ENCODE measurements at regions not wholly inside any gene's neighbourhood (a gene's known extent, or its start where the extent isn't known, plus 50 kb on each side); places are given as distances from the start of the nearest gene placed in this dataset.
A peak's percentile ranks its signal among the peaks of the same experiment; 100 is the strongest.

GRCh38 chr5:52656569-52657246 lies 131.0 kb upstream of the ITGA1 start:
- Histone ChIP-seq H3F3A (ENCODE audit: insufficient read depth, low read length) (no peaks in the 10 kb centered on the region), H2AFZ (ENCODE audit: low read length) (no peak overlapping the region), H3K79me2 (ENCODE audit: low read length) (no peaks in the 10 kb centered on the region), H3K27me3 (replicated peaks; ENCODE audit: insufficient read depth, low read length) (no peaks in the 10 kb centered on the region), H4K20me1 (ENCODE audit: insufficient read depth, low read length) (no peaks in the 10 kb centered on the region), H3K9me3 (replicated peaks; ENCODE audit: insufficient read depth, low read length) (no peaks in the 10 kb centered on the region), H3K9me2 (replicated peaks; ENCODE audit: insufficient read depth, low read length) (no peaks in the 10 kb centered on the region), H3K4me2 (ENCODE audit: low read depth, low read length) (no peak overlapping the region), H3K9ac (ENCODE audit: low read length) (no peak overlapping the region), H3K36me3 (replicated peaks; ENCODE audit: insufficient read depth, low read length) (no peaks in the 10 kb centered on the region), H3K4me3 (ENCODE audit: low read length) (no peak overlapping the region), H3K4me1 (ENCODE audit: low read length) (no peaks in the 10 kb centered on the region), H3K27ac (ENCODE audit: low read length) (no peak overlapping the region)
- DNase-seq: no peak
- TF ChIP-seq CTCF (IDR thresholded peaks at IDR 0.05; ENCODE audit: low read length) (no peak), EZH2 (optimal IDR thresholded peaks at IDR 0.05; ENCODE audit: low read depth, low read length) (no peak), EZH2phosphoT487 (IDR thresholded peaks at IDR 0.05; ENCODE audit: low read length) (no peak)

GRCh38 chr5:52657247-52657645 lies 130.5 kb upstream of the ITGA1 start:
- H2AFZ ChIP-seq (ENCODE audit: low read length): no peak overlapping the region
- H3K4me1 ChIP-seq (ENCODE audit: low read length): no peaks in the 10 kb centered on the region

GRCh38 chr5:52658246-52658645 lies 129.5 kb upstream of the ITGA1 start:
- no peaks in the 10 kb centered on the region for H3K9me3 ChIP-seq (replicated peaks; ENCODE audit: insufficient read depth, low read length)
- H3K4me2 ChIP-seq (ENCODE audit: low read depth, low read length): no peak overlapping the region
- no peak overlapping the region for H3K9ac ChIP-seq (ENCODE audit: low read length)
- DNase-seq: no peak
- no peaks in the 10 kb centered on the region for H3K4me1 ChIP-seq (ENCODE audit: low read length)
- no peak for TF ChIP-seq EZH2 (optimal IDR thresholded peaks at IDR 0.05; ENCODE audit: low read depth, low read length)
- TF ChIP-seq EZH2phosphoT487 (IDR thresholded peaks at IDR 0.05; ENCODE audit: low read length): no peak
- TF ChIP-seq CTCF (IDR thresholded peaks at IDR 0.05; ENCODE audit: low read length): no peak
- no peaks in the 10 kb centered on the region for H3K9me2 ChIP-seq (replicated peaks; ENCODE audit: insufficient read depth, low read length)
- H3F3A ChIP-seq (ENCODE audit: insufficient read depth, low read length): no peaks in the 10 kb centered on the region
- H3K36me3 ChIP-seq (replicated peaks; ENCODE audit: insufficient read depth, low read length): no peaks in the 10 kb centered on the region
- H3K27me3 ChIP-seq (replicated peaks; ENCODE audit: insufficient read depth, low read length): no peaks in the 10 kb centered on the region
- no peaks in the 10 kb centered on the region for H4K20me1 ChIP-seq (ENCODE audit: insufficient read depth, low read length)
- H3K79me2 ChIP-seq (ENCODE audit: low read length): no peaks in the 10 kb centered on the region
- no peak overlapping the region for H3K4me3 ChIP-seq (ENCODE audit: low read length)
- H2AFZ ChIP-seq (ENCODE audit: low read length): no peak overlapping the region
- no peak overlapping the region for H3K27ac ChIP-seq (ENCODE audit: low read length)

More at GRCh38 chr5:52657247-52657645, 130.5 kb upstream of the ITGA1 start:
- no peaks in the 10 kb centered on the region for H3K9me2 ChIP-seq (replicated peaks; ENCODE audit: insufficient read depth, low read length)
- no peaks in the 10 kb centered on the region for H3K9me3 ChIP-seq (replicated peaks; ENCODE audit: insufficient read depth, low read length)
- no peak overlapping the region for H3K9ac ChIP-seq (ENCODE audit: low read length)
- H3F3A ChIP-seq (ENCODE audit: insufficient read depth, low read length): no peaks in the 10 kb centered on the region
- no peak for TF ChIP-seq EZH2phosphoT487 (IDR thresholded peaks at IDR 0.05; ENCODE audit: low read length)
- peak; percentile 56 for TF ChIP-seq CTCF (IDR thresholded peaks at IDR 0.05; ENCODE audit: low read length)
- TF ChIP-seq EZH2 (optimal IDR thresholded peaks at IDR 0.05; ENCODE audit: low read depth, low read length): no peak
- no peaks in the 10 kb centered on the region for H3K79me2 ChIP-seq (ENCODE audit: low read length)
- H3K36me3 ChIP-seq (replicated peaks; ENCODE audit: insufficient read depth, low read length): no peaks in the 10 kb centered on the region
- no peak overlapping the region for H3K27ac ChIP-seq (ENCODE audit: low read length)
- H4K20me1 ChIP-seq (ENCODE audit: insufficient read depth, low read length): no peaks in the 10 kb centered on the region
- no peak overlapping the region for H3K4me2 ChIP-seq (ENCODE audit: low read depth, low read length)
- DNase-seq: peak; percentile 69
- H3K27me3 ChIP-seq (replicated peaks; ENCODE audit: insufficient read depth, low read length): no peaks in the 10 kb centered on the region
- no peak overlapping the region for H3K4me3 ChIP-seq (ENCODE audit: low read length)
